Inflammatory macrophage (primary cell): ENCODE measurements at regions not wholly inside any gene's neighbourhood (a gene's known extent, or its start where the extent isn't known, plus 50 kb on each side); places are given as distances from the start of the nearest gene placed in this dataset.
"Not testable (repeated sequence)": the region's sequence is repeated elsewhere in the genome, so short reads cannot be mapped to it uniquely, and the experiment has no call there.

ENCODE experiments used
- DNase-seq, 2 donors: peaks; one replicate each; pipeline ENCODE4 v3.0.0-alpha.2; 2020 to 2022

GRCh38 chr2:183935005-183935404 is 663.3 kb upstream of the ZNF804A start:
- DNase-seq: no peak

GRCh38 chr2:183937220-183937619 is 661.1 kb upstream of the ZNF804A start:
- DNase-seq: no peak

GRCh38 chr2:183946193-183946592 is 652.1 kb upstream of the ZNF804A start:
- no peak for DNase-seq

- DNase-seq: no peak
Measured at GRCh38 chr2:183948861-183949260, 649.5 kb upstream of the ZNF804A start.

DNA sequence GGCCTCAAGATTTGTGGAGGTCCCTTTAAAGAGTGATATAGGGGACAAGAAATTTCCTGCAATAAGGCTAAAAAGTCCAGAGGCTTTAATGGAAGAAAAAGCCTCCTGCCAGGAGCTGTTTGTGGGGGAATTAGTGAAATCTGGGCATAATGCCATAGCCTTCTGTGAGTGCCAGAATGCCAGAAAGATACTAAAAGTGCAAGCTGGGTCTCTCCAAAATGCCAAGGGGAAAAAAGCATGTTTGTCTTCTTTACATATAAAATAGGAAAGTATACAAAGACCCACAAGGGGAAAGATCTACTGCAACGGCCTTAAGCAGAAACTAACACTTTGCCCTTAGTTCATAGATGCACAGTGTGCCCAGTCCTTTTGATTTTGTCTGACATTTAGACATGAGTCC is 647.7 kb upstream of the ZNF804A start:
- no peak for DNase-seq

GRCh38 chr2:183951630-183952029 is 646.7 kb upstream of the ZNF804A start:
- no peak for DNase-seq

GRCh38 chr2:183952741-183953140 is 645.6 kb upstream of the ZNF804A start:
- DNase-seq: no peak

DNA sequence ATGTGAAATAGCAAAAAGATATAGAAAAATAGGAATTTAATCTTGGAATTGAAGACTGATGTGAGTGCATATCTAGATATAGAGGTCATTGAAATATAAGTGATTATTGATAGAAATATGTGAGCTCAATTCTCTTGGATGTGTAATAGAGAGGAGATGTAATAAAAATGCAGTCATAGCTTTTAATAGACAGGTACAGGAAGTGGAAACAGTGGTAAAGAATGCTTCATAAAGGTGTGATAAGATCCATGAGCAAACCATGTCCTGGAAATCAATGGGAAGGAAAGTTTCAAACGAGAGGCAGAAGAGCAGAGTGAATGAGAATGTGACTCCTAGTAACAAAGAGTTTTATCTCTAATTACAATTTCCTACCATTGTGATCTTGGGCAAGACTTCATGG is 634.7 kb upstream of the ZNF804A start:
- DNase-seq: no peak

GRCh38 chr2:183964565-183964964 is 633.8 kb upstream of the ZNF804A start:
- no peak for DNase-seq

- no peak for DNase-seq
Measured at GRCh38 chr2:183967756-183968155, 630.6 kb upstream of the ZNF804A start.

GRCh38 chr2:183975676-183976075 is 622.7 kb upstream of the ZNF804A start:
- DNase-seq: not testable (repeated sequence)

GRCh38 chr2:183984871-183985270 is 613.5 kb upstream of the ZNF804A start:
- DNase-seq: no peak

DNA sequence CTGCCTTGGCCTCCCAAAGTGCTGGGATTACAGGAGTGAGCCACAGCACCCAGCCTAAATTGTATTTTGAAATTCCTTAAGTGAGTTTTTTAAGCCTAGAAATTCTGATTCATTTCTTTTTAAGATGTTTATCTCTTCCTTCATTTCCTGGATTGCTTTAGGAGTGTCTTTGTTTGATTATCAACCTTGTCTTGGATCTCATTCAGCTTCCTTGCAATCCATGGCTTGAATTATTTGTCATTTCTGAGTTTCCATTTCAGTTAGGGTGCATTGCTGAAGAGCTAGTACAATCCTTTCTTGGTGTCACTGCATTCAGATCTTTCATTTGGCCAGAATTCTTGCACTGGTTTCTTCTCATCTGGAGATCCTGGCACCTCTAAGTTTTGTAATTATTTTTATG is 606.4 kb upstream of the ZNF804A start:
- DNase-seq: no peak

DNA sequence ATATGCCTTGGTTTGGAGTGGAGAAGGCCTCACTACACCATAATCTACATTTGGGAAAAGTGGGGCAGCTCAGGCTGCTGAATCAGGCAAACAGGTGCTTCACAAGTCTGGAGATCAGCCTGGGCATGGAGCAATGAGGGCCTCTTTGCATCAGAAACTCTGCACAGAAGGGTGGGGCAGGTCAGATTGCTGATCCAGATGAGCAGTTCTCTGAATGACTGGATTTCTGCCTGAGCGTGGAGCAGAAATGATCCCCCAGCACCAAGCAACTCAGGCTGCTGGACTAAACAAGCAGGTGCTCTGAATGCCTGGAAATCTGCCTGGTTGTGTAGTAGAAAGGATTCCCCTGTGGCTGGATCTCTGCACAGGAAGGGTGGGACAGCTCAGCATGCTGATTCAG is 605.3 kb upstream of the ZNF804A start:
- DNase-seq: no peak

DNA sequence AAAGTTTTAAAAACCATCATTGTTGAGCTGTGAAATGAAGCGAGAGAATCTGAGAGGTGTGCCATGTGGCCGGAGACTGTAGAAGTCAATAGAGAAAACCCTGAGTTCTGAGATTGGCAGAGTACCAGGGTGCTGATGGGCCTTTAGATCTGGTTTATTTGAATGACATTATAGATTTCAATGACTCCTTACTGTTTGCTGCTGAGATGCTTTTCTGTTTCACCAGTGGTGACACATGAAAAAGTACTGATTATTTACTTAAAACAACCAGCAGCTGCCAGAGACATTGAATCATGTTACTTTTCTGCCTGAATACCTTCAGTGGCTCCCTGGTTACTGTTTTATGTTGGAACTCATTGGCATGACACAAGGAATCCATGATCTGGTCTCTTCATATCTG is 602.7 kb upstream of the ZNF804A start:
- DNase-seq: no peak

DNA sequence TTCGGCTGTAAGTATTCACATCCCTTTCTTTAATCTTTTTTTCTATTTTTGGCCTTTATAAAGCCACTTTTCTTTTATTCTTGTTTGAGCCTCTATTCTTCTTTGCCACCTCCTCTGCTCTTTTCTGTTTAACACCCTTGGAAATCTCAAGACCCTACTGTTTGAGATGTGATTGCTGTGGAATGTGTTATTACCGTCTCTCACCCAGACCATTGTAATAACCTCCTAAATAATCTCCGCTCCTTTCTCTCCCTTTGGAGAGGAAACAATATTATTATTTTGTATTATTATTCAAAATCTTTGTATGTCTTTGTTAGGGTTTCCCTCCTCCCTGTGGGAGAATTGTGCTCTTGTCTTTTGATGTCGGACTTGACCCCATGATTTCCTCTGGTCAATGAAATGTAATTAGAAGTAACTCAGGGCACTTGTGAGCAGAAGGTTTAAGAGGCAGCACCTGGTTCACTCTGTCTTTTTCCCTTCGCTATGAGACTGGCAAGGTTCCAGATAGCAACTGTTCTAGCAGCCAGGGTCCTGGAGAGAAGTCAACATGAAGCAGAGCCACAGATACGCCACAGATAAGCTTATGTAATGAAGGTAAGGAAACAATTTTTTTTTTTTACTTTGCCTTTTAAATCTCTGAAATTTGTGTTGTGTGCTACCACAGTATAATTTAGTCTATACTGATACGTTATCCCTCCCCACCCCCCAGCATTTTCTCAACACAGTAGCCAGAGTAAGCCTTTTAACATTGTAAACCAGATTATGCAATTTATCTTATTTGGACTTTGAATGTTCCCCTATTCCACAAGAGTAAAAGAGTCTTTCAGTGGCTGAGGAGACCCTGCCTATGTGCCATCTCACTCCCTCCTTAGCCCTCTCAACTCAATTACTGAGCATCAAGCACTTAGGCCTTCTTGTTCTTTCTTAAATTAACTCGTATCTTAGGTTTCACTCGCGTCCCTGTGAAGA is 601.2 kb upstream of the ZNF804A start:
- no peak for DNase-seq

DNA sequence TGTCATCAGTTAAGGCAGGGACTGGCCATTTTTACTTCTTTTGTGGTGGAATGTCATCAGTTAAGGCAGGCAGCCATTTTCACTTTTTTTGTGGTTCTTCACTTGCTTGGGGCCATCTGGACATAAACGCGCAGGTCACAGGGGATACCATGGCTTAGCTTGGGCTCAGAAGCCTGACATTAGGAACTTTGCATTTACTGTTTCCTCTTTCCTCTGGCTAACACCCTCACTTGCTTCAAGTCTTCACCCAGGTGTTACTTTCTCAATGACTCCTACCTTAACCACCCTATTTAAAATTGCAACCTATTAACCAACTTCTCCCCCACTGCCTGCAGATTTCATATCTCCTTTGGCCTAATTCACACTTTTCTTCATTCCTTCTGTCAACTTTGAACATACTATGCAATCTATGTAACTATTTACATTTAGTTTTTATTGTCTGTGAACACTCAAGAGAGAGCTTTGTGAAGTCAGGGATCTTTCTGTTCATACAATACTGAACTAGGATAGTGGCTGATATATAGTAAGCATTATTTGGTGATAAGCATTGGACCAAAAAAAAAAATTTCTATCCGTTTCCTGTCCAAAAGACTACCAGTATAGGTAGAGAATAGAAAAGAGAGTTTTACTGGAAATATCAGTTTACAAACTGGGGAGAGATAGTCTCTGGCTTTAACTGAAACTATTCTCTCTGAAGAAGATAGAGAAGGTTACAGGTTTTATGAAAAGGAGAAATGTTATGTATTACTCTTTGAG is 600.1 kb upstream of the ZNF804A start:
- DNase-seq: no peak

DNA sequence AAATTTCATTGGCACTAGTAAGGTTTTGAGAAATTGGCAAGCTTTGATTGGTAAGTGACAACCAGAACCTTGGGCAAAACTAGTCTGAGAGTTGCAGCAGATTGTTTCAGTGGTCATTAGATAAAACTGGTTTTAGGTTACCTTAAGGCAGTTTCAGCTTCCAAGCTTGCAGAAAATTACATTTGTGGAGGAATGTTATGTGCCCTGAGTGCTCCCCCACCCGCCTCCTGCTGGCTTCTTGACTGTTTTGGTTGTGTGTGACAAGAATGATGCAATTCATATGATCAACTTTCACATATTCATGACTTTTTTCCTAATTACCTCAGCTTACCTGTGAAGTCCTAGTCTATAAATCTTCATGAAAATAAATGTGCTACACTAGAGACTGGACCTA is 599.5 kb upstream of the ZNF804A start:
- no peak for DNase-seq

- no peak for DNase-seq
Measured at GRCh38 chr2:184004289-184004947, 593.9 kb upstream of the ZNF804A start.

DNA sequence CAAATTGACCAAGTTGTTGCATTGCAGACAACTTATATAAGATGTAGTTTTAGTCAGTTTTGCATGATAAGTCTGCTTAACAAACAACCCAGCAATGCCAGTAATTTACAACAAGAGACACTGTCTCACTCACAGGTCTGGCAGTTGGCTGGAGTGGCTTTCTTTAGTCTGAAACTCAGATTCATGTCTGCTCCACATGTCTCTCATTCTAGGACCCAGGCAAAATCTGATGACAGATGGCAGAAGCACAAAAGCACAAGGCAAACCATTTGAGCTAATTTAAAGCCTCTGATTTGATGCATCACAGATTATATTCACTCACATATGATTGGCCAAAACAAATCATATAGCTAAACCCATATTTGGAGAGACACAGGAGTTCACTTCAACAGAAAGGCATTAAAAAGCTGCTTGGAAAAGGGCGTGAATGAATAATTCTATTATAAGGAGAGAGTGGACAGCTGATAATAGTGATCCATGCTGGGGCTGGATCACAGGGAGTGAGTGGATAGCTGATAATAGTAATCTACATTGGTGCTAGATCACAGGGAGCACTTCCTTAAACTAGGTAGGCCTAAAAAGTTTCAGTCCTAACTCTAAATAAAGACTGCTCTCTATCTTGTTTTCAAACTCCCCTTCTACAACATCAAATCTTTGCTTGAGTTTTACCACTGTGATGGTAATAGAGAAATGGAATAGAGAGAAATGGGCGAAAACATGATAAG is 593.2 kb upstream of the ZNF804A start:
- DNase-seq: no peak

- no peak for DNase-seq
Measured at GRCh38 chr2:184006998-184007397, 591.3 kb upstream of the ZNF804A start.

- DNase-seq: no peak
Measured at GRCh38 chr2:184026961-184027360, 571.4 kb upstream of the ZNF804A start.

- DNase-seq: no peak
Measured at GRCh38 chr2:184030245-184030644, 568.1 kb upstream of the ZNF804A start.
